NOMO-1 treated with dmso at 0.1 percent for 144 hours (cell line): ENCODE measurements at regions not wholly inside any gene's neighbourhood (a gene's known extent, or its start where the extent isn't known, plus 50 kb on each side); places are given as distances from the start of the nearest gene placed in this dataset.

Experiments
- DNase-seq: peaks from one replicate; lab custom pipeline; 2025; ENCODE audit not compliant: unreplicated experiment; lab: John Stamatoyannopoulos, UW

DNA sequence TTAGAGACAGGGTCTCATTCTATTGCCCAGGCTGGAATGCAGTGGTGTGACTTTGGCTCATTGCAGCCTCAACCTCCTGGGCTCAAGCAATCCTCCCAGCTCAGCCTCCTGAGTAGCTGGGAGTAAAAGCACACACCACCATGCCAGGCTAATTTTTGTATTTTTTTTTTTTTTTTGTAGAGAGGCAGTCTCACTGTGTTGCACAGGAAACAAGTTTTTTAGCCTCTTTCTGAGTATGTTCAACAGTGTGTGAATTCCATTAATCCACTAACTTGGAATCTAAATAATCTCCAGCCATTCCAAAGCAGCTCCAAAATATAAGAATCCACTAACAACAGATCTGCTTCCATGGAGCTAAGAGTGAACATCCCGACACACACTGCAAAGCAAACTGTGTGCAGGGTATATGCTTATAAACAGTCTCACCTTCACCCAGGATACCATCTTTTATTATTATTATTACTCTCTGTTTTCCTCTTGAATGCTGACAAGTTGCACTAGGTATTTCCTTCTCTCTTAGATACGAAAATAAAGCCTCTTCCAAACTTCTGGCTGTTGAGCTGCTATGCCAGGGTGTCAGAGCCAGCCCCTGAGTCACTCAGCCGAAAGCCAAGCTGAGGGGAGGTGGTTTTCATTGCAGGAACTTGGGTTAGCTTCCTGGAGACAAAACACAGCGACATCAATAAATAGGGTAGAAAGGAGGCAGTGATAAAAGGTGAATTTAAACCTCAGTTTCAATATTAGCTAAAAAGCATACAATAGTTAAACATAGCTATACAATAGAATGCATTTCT is 264.9 kb downstream of the HIVEP2 start:
- DNase-seq = no peak

DNA sequence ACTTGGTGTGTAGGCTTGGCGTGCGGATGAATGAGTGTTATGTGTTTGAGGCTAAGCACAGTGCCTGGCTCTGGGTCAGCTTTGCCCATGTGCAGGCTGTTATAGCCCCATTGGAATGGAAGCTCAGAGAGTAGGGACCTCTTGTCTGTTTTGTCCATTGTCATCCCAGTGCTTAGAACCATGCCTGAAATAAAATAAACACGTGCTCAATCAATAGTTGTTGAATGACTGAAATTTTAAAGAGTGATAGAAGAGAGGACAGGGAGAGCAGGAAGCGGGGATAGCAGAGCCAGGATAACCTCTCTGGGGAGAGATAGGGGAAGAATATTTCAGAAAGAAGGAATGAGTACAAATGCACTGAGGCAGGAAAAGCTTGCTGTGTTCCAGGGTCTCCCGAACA is 263.9 kb downstream of the HIVEP2 start:
- DNase-seq = no peak

DNA sequence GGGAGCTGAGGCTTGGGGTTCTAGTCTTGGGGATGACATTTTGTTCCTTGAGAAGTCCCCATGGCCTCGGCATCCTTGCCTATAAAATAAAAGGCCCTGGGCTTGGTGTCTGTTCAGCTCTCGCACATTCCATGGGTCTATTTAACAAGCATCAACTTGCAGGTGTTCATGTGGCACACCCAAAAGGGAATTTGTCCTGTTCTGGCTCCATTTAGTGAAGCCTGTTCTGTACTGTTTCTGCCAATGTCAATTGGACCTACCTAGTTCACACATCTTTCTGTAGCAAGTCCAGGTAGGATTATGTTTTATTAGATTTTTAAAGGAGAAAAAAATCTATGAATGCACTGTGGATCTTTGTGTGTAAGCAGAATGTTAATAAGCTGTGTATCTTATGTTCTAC is 262.0 kb downstream of the HIVEP2 start:
- DNase-seq = no peak

DNA sequence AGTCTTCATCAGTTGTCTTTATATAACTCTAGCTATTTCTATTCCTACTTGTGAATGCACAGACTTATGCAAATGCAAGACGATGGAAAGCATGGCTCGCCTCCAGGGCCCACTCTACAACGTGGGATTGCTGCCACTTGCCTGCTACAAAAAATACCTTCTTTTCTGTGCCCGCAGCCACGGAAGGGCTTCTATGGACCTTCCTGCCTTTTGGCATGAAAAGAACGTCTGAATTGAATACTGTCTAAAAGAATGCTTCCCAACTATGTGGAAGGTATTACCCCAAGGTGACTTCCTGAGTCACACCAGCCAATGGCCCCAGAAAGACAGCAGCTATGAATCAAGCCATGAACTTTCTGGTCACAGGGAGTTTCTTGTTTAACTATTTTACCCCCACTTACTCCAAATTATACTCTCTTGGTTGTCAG is 261.2 kb downstream of the HIVEP2 start:
- no peak for DNase-seq

DNA sequence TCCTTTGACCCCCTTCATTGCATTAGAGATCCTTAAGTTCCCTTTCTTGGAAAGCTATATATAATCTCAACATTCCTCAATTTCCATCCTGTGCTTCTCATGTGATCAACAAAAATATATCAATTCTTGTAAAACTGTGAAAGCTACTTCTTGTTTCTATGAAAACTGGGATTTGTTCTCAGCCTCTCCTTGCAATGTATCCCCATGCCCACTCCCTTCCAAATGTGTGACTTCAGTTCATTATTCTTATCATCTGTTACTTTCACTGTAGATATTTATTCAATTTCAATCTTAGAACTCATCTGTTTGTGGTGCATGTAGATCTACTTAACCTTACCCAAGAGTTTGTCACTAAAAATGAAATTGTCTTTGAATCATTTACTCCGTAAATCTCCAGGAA is 260.6 kb downstream of the HIVEP2 start:
- DNase-seq = no peak

DNA sequence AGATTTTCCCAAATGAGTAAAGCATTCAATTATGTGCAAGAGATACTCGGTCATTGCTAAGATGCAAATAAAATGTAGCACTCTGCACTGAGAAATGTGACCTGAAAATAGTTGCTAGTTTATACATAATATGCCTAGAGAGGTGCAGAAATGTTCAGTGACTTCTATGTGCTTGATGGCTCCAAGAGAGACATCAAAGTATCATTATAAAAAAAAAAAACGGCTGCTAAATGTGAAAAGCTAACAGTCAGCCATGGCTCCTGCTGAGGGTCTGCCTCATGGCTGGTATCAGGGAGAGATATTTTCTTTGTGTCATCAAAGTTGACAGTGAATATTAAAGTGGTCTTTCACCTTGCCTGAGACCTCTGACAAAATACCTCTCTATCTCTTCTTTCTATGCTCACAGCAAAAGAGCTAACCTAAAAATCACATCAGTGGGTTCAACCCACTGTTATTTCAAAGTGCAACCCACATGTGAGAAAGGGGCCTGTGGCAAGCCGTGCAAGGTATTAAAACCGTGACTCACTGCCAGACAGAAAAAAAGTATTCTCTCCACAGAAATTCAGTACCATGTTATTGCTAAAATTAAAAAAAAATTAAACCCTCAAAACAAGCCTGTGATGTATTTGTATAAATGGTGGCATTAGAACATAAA is 259.0 kb downstream of the HIVEP2 start:
- no peak for DNase-seq

DNA sequence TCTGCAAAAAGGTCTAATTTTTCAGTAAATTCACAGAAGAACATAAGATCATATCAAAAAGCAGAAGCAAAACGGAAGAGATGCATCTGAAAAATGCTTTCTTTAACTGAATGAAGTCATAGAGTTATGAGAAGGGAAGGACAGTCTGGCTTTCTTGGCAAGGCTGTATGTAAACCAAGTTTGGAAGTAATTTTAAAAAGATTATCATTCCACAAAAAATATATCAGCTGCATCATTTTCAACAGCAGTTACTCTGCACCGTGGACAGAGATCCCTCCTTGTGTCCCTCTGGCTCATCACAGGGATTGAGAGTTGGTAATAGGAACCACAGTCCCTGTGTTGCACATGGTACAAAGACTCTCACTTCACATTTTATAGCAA is 258.5 kb downstream of the HIVEP2 start:
- DNase-seq = no peak

DNA sequence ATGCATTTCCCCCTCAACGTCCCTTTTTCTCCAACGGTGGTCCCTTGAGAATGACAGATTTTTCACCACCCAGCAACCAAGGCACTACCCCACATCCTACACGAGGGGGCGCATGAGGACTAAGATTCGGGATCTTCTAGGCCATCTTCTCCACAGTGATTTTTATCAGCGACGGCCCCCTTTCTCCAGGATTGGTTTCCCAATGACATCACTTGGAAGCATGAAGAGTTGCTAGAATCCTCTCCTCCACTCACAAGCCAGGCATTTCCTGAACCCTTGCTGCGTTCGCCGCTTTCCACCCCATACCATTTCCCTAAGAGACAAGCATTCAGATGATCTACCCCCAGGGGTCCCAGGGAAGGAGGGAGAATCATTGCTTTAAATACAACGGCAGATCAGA is 252.0 kb downstream of the HIVEP2 start:
- peak; percentile 12 for DNase-seq

DNA sequence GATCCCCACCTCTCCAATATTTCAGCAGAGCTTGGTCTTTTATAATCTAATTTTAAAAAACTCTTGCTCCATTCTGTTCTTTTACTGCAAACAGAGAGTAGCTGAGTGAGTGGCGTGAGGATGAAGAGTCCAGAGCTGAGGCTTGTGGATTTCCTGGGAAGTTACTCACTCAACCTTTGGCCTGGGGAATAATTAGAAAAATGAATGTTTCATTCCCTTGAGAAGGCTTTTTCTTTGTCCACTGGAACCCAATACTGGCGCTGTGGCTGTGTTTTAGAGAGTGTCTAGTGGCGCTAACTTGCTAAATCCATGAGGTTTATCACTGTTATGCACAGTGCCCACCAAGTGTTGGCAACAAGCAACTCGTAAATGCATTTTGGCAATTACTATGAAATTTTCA is 251.5 kb downstream of the HIVEP2 start:
- no peak for DNase-seq

DNA sequence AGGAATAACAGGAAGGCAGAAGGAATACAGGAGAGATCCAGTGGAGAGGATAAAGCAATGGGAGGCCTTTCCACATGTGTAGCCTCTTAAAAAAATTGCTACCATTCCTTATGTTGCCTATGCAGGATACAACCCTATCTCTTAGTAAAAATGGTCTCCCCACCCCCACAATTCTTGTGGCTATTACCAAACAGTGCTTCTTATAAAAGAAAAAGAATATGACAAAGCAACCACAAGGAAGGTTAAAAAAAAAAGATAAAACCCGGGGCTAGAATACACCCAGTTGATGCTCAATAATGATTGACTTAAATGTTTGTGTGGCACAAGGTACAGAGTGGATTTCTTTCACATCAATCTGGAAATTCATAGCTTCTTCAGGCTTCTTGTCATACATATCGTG is 250.9 kb downstream of the HIVEP2 start:
- DNase-seq = no peak

DNA sequence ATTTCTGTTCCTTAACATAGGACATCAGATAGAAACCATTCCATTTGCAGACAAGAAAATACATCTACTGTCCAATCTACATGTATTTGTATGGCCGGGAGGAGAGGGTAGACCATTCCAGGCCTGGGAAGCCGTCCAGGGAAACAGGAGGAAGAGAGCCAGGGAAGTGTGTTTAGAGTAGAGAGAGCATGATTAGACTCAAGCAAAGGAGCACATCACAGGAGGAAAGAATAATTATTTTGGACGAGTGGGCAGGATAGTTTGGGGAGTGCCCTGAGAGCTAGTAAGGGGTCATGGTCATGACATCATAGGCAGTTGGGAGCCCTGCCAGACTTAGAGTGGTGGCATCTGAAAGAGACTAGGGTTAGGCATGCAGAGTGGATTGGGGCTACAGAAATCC is 250.0 kb downstream of the HIVEP2 start:
- DNase-seq = no peak

DNA sequence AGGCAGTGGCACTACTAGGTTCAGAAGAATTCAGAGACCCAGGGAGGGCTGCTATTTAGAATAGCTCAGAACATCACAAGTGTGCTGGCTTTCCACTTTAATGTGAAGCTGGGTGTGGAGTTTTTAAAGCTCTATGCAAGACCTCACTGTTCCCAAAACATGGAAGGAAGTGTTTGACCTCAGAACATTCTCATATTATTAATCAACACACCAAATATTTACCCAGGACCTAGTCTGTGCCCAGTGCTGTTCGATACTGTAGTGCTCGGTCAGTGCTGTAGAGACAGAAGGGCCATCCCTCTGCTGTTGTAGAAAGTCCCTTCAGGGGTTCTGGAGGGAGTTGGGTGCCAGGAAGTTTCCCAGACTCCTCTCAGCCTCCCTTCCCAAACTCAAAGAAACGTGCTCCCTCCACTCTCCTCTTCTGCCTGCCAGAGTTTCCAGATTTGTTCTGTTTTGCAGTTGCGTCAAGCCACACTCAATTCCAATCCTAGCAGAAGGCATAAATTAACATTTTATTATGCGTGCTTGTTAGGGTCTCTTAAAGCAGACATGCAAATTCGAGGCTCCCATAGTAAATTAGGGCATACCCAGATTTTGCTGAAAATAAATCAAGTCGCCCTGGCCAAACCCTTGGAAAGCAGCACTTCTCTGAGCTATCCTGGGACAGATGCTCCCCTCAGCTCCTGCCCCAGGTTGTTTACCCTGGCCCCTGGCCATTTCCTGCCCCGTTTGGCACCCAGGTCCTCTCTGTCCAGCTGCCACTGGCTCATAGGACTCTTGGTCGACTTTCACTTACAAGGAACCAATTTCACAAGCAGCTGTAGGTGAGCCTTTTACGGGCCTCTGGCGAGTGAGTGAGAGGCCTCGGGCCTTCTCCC is 248.6 kb downstream of the HIVEP2 start:
- no peak for DNase-seq

DNA sequence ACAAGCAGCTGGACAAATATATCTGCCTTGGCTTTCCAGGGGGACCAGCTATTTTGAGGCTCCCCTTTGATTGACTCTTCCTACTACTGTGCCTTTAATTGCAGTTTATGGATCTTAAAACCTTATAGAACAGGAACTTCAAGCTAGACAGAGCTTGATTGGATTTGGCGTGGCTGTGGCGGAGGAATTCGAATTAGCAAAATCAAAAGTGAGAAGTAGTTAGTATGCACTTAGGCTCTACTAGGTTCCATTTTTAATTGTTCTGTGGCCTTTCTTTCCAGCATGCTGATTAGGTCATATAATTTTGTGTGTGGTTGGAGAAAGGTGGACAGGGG is 248.0 kb downstream of the HIVEP2 start:
- DNase-seq = no peak

DNA sequence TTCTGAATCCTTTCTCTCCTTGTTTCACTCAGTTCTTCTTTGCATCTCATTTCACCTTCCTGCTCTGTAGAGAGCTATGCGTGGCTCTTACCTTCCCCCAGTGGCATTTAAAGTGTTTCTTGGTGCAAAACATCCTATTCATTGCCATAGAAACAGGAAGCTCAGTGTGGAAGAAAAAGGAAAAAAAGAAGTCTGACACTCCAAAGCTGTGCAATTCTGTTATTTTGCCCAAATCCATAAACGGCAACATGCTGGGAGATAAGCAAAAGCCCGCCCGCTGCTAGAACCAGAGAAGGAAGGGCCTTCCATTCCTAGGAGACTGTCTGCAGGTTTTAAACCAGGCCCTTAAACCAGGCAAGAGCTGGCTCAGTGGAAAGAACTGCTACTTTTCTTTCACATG is 247.1 kb downstream of the HIVEP2 start:
- DNase-seq = no peak

DNA sequence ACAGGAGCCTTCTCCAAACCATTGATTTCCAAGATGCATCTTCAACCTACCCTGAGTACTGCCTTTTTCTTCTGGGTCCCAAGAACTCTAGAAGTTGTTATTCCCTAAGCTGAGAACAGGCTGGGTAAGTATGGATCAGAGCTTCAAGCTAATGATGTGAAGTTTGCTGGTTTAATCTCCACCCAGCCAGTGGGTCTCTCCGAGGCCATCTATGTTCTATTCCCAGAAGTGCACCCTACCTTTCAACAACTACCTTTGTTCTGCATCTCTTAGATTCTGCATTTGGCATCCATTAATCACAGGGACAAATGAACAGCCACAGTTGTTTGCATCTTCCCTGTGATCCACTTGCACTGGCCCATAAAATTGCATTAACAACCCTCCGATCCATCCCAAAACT is 246.2 kb downstream of the HIVEP2 start:
- DNase-seq = no peak

DNA sequence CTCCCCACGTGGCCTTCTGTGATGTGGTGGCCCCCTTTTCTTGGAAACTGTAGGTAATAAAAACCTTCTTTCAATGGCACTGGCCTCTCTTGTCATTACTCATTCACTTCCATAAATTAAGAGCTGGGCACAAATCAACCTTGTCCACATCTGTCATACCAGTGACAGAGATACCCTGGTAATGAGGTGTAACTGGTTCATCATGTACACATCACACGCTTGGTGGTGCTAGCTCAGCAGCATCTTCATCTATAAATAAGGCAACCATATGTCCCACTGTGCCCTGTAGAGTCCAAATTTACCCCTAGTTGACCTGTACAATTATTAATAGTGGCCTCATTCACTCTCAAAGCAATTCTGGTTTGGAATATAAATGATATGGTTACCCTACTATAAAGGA is 245.6 kb downstream of the HIVEP2 start:
- no peak for DNase-seq

DNA sequence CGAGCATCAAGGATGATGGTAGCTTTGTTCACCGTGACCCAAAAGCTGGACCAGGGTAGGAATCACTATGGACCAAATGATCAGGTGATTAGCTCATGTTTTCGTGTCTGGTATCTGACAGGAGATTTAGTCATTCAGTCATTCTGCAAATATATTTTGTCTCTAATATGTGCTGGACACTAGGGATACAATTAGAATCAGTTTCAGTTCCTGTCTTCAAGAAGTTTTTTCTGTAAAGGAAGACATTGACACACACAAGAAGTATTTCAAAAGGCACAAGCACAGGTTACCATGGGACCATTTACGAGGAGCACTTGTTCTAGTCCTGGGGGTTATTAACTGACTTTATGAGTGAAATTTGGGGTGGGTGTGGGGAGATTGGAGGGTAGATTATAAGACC is 244.9 kb downstream of the HIVEP2 start:
- DNase-seq = peak; percentile 39

DNA sequence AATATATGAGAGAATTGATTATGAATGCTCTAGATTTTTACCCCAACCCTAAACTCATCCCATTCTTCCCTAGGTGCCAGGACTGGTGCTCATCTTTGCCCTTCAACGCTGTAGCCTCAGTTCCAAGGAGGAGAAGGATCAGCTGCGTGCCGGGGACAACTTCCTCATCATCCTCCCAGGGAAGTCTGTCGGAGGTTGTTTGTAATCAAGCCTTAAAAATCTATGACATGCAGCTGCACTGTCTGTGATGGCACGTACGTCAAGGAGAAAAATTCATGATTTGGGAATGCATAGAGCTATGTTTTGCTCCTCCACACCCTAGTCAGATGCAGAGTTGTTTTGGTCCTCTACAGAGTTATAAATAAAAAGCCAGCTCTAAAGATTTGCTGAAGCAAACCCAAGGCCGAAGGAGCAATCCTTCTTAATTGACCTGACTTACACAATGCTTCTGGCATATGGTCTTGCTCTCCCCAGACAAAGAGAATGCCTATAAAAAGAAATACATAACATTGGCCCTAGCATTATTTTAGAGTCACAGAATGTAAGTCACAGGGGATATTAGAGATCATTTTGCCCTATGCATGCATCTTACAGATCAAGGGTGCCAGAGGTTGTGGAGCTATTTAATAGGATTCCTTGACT is 244.2 kb downstream of the HIVEP2 start:
- DNase-seq = no peak
